Dermis blood vessel endothelial cell (primary cell): ENCODE measurements at regions not wholly inside any gene's neighbourhood (a gene's known extent, or its start where the extent isn't known, plus 50 kb on each side); places are given as distances from the start of the nearest gene placed in this dataset.
A peak's percentile ranks its signal among the peaks of the same experiment; 100 is the strongest.
"Not testable (repeated sequence)": the region's sequence is repeated elsewhere in the genome, so short reads cannot be mapped to it uniquely, and the experiment has no call there.

Experiments used
- DNase-seq: peaks from one replicate; pipeline ENCODE4 v3.0.0; 2010

DNA sequence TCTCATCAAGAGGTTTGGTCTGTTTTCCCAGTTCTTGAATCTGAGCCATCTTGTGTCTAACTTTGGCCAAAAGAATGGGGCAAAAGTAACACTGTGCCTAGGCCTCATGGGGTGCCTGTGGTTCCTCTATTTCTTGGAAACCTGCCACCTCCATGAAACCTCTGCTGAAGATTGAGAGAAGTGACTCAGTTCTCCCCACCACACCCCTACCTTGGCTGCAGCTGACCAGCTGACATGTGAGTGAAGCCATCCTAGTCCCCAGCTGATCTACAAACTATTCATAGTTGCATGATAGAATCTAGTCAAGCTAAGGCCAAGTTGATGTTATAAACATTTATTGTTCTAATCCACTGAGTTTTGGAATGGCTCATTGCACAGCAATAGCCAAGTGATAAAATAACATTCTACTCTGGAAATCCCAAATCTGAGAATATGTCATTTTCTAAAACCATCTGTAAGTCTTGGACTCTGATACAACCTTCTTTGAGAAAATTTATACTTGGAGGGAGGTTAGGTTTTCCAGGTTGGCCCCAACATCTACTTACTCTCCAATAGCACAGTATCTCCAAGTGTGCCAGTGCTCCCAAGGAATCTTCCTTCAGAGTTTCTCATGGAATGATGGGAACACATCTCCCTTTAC lies 107.0 kb upstream of the SMLR1 start:
- DNase-seq, result no peak

DNA sequence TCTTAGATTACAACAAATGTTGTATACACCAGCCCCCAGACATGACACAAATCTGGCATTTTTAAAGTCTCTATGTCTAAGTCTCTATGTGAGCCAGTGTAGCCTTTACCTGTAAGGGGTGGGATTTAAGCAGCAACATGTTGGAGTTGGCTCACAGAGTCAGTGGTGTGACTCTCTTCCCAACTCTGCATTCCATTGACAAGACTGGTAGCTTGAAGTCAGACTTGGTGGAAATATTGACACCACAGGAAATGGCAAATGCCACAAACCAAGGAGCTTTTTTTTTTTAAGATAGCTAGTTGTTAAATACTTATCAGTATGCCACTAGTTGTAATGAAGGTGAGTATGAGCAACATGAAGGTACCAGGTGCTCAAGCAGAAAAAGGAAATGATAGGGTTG lies 103.1 kb upstream of the SMLR1 start:
- DNase-seq, result no peak

DNA sequence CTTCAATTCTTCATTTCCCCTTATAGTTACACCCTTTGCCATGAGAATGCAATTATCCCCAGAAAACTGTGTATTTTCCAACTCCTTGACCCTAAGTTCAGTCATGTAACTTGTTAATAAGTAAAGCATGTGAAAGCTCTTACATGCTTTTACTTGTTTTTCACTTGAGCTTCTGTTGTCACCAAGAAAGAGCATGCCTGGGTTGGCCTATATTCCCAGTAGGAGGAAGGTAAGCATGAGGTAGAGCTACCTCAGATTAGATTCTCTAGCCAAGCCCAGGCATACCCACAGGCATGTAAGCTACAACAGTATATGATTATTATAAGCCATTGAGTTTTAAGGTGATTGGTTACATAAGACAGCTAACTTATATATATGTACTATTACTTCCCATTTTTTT lies 101.7 kb upstream of the SMLR1 start:
- no peak for DNase-seq

DNA sequence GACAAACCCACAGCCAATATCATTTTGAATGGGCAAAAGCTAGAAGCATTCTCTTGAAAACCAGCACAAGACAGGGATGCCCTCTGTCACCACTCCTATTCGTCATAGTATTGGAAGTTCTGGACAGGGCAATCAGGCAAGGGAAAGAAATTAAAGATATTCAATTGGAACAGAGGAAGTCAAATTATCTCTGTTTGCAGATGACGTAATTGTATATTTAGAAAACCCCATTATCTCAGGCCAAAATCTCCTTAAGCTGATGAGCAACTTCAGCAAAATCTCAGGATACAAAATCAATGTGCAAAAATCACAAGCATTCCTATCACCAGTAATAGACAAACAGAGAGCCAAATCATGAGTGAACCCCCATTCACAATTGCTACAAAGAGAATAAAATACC lies 99.1 kb upstream of the SMLR1 start:
- not testable (repeated sequence) for DNase-seq

DNA sequence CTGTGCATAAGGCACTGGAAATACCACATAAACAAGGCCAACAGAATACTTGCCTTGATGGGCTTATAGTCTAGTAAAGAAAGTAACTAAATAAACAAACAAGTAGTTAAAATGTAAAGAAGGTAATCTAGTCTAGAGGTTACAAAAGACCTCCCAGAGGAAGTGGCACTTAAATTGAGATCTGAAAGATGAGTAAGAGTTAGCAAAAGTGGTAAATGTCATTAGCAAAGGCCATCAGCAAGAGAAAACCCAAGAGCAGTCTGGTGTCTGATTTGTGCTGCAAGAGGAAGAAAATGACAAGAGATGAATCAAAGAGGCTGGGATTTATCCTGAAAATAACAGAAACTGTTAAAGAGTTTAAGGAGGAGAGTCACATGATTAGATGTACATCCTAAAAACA lies 96.6 kb upstream of the SMLR1 start:
- DNase-seq, result no peak

DNA sequence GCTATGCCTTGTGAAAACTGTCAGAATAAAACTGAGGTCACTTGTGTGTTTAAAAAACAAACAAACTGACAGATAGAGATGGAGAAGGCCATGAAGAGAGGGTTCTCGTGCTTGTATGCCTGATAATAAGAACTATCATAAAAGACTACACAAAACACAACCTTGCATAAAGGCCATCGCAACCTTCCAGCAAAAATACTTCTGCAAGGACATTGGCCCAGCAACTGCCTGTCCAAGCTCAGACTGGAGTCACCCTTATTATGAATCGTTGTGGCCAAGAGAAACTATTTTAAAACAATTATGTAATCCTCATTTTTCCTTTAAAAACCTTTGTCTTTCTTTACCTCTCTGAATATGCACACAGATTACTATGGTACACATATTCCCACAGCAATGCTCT lies 93.0 kb upstream of the SMLR1 start:
- DNase-seq, result no peak

DNA sequence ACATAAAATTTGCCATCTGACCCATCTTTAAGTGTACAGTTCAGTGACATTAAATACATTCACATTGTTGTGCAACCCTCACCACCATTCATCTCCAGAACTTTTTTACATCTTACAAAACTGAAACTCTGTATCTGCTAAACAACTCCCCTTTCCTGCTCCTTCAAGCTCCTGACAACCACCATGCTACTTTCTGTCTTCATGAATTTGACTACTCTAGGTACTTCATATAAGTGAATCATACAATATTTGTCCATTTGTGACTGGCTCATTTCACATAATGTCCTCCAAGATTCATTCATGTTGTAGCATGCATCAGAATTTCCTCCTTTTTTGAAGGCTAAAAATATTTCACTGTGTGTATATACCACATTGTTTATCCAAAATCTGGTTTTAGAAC lies 86.9 kb upstream of the SMLR1 start:
- no peak for DNase-seq

DNA sequence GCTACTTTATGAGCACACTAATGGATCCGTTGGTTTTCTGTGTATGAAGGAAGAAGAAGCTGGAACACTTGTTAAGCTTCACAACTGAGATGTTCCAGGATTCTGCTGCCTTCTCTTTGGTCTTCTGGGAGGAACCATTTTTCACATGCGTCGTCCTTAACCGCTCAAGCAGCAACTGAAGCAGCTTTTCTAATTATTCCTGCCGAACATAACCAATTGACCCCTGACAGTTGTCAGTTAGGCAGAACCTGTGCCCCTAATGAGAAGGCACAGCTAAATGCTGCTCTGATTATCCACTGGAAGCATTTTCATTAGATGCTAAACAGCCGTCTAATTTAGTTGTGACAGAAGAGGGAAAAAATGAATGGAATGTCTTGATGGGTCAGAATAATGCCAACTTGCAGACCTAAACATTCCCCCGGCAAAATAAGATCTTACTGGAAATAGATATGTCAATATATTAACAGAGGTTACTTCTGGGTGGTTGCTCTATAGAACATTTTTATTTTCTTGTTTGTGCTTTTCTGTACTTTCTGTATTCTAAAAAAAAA lies 85.0 kb upstream of the SMLR1 start:
- no peak for DNase-seq

DNA sequence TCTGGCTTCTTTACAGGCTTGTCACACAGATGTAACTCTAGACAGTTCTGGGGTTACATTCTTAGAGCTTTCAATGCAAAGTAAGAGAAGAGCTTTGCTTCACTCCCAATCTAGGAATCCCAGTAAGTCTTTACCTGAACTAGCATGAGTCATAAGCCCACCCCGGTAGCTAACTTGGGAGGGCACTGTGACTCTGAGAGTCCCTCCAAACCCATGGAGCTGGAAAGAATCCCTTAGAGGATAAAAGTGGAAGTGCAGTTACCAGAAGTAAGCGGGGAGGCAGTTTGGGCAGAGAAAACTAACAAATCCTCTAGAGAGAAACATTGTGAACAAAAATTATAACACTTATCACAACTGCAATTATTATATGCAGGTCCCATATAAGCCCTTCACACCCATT lies 84.0 kb upstream of the SMLR1 start:
- DNase-seq, result no peak

DNA sequence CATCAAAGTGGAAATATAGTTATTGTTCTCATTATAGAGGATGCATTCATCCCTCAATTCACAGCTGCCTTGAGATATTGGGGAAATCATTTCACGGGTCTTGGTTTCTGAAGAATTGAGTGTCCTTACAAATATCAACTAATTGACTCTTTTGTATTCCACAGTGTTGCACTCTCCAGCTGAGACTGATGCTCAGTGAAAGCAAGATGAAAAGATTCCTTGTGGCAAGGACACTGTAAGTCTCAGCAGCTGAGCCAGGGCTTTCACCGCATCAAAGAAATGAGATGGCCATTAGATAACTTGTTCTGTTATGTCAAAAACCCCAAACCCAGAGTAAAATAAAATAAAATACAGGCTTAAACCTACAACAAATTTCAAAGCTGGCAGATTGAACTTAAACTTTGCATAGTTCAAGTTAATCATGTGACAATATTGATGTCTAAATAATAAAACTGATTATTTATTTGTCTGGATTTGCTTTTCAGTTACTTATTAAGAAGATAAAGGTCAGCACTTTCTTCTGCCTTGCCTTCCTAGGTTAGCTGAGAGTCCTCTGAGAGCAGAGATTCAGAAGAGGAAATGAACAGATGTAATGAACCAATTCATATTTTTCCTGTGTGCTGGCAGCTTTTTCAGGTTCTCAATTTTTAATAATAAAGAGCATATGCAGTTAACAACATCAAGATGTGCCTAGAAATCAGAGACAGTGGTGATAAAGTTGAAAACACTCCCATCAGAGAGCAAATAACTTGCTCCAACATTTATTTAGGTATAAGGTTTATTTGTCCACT lies 82.4 kb upstream of the SMLR1 start:
- DNase-seq, result no peak

DNA sequence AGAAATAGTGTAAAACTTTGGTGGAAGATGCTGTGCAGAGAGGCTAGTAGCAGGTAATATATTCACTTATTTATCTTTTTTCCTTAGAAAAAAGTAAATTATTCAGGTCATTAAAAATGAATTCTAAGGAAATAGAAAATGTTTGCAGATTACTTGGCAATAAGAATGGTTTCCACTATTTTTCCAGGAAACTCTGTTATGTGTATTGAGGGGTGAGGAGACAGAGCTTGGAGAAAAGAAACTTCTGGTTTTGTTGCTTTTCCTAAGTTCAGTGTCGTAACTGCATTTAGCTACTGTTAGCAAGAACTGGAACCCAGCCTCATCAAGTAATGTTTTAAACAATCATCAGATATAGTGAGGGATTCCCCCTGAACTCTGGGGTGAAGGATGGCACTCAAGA lies 79.2 kb upstream of the SMLR1 start:
- DNase-seq, result no peak

DNA sequence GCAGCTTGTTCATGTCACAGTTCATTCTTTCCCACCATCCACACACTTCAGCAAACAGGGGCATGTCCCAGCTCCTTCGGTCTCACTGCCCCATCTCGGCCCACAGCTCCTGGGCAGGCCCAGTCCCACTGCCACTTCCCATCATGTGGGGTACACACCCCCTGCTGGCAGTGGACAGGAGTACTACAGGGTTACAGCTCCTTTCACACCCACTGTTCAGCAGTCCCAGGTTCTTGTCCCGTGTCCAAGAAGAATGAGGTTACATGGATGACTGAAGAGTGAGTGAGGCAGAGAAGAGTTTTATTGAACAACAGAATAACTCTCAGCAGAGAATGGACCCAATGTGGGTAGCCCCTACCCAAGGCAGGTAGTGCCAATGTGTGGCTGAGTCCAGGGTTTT lies 77.8 kb upstream of the SMLR1 start:
- DNase-seq, result peak; percentile 3

DNA sequence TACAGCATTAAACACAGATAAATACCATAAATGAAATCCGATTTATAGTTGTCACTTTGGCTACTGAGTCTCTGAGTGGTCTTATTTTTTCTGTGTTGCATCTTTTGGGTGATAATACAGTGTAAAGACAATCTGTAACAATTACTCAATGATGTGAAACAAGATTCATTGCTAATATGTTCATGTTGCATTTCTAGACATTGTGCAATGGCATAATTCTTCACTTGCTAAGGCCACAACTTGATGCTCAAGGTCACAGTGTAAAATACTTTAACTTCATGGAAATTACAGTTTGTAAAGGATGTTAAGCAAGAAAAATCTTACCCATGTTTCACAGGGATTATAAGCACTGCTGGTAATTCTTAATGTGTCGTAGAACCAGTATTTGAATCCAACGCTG lies 74.9 kb upstream of the SMLR1 start:
- no peak for DNase-seq

DNA sequence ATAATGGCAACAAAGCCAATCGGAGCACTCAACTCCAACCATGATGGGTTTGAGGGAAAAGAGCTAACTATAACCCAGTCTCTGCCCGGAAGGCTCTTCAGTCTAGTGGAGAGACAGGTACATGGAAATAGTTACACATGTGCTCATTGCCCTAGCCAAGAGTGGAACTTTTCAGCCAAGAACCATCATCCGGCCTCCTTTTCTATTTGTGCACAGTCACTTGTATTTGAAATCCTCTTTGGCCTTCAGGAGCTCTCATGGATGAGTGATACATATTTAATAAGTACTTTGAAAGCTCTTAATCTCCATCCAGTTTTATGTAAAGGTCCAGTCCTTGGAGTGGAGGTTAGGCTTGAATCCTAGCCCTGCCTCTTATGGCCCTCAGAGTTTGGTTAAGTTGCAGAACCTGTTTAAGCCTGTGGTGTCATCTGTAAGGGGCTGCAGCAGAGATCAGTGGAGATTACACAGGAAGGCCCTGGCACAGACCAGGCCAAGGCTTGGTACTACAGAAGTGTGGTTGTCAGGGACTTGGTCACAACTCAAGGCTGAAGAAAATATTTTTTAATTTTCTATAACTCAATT lies 72.3 kb upstream of the SMLR1 start:
- no peak for DNase-seq

DNA sequence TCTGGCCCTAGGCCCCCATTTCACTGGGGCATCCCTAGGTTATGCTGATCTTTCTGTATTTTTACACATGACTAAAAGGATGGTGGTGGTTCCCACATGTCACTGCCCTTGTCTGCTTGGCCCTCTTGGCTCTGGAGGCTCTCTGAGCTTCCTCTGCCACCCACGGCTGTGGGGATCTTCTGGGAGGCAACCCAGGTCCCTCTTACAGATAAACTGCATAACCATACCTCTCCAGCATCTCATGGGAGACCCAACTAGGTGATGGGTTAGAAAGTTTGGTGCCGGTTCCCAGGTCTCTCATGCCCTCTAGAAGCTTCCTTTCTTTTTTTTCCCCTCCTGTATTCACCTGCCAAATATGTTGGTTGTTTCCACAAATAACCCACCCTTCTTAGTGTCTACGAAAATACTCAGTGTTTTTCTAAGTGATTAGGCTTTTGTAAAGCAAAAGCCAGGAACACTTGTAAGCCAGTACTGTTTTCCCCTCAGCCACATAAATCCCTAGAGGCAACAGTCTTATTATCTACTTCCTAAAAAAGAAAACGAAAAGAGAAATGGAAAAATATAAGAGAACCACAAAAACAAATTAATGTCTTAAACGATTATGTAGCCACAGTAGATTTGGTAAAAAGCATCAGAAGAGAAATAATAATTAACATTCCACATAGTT lies 71.7 kb upstream of the SMLR1 start:
- no peak for DNase-seq

DNA sequence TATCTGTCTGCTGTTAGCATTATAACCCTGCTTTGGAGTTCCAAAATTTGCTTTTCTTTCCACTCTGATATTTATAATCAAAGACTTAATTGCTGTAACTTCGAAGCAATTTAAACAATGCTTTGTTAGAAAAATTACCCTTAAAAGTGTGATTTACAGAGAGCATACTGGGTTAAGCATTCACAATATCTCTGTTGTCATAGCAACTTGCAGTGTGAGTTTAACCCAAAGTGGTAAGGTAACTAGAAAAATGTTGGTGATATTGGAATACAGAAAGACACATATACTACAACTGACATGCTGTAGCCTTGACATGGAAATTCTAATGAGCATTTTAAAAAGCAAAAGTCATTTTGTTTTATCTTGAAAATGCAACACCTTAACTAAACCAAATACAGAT lies 70.4 kb upstream of the SMLR1 start:
- DNase-seq, result no peak

DNA sequence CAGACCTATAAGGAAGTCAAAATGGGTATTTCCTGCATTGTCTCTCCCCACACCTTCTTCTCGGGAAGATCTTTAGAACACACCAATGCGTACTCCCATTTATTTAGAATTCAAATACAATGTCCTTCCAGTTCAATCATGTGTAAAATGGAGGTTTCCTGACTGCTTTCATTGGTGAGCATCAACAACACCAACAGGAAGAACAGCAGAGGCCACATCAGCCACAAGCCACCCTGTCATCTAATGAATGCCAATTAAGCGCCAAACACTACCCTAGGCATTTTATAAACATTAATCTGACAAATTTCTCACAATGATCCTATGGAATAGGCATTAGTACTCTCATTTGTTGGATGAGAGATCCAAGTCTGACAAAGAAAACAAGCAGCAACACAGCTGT lies 68.4 kb upstream of the SMLR1 start:
- no peak for DNase-seq

DNA sequence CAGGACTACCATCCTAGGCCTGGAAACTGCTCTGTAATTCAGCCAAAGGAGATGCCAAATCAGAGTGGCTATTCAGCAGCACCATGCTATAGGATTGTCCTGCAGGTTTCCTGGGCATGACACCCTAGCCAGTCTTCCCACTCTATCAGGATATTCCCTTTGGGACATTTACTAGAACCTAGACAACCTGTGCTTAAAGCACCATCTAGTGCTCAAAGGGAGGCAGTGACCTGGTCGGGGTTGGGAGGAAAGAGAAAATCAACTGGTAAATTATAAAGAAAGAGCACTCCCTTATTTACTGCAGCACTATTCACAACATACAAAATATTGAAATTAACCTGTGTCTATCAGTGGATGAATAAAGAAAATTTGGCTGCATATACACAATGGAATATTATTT lies 67.2 kb upstream of the SMLR1 start:
- DNase-seq, result peak; percentile 63

DNA sequence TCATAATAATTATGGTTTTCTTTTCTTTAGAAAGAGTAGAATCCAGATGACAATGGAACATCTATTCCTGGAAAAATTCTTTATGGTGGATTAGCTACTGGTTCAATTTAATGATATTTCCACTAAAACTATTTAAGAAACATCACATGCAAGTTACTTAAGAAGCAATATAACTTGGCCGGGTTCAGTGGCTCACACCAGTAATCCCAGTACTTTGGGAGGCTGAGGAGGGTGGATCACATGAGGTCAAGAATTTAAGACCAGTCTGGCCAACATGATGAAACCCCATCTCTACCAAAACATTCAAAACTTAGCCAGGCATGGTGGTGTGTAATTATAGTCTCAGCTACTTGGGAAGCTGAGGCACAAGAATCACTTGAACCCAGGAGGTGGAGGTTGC lies 65.9 kb upstream of the SMLR1 start:
- DNase-seq, result no peak

DNA sequence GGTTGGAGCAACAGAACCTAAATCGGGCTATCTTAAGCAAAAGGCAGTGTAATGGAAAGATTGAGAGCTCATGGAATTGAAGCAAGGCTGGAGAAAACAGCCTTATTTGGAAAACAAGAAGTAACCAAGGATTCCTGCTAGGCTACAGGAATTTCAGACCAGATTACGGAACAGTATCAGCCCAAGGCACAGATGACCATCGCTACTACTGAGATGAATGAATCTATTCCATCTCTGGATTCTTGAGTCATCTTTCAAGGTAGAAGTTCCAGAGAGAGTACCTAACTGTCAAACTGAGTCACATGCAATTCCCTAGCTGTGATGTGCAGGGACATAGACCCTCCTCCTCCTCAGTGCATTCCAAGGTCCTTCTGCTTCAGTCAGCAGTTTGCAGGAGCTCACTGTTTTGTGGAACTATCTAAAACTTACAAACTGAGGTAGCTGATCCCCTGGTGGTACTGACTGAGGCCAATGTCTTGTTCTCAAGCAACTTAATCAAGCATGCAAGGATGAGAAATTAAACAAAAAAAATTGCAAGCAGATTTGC lies 62.0 kb upstream of the SMLR1 start:
- no peak for DNase-seq

DNA sequence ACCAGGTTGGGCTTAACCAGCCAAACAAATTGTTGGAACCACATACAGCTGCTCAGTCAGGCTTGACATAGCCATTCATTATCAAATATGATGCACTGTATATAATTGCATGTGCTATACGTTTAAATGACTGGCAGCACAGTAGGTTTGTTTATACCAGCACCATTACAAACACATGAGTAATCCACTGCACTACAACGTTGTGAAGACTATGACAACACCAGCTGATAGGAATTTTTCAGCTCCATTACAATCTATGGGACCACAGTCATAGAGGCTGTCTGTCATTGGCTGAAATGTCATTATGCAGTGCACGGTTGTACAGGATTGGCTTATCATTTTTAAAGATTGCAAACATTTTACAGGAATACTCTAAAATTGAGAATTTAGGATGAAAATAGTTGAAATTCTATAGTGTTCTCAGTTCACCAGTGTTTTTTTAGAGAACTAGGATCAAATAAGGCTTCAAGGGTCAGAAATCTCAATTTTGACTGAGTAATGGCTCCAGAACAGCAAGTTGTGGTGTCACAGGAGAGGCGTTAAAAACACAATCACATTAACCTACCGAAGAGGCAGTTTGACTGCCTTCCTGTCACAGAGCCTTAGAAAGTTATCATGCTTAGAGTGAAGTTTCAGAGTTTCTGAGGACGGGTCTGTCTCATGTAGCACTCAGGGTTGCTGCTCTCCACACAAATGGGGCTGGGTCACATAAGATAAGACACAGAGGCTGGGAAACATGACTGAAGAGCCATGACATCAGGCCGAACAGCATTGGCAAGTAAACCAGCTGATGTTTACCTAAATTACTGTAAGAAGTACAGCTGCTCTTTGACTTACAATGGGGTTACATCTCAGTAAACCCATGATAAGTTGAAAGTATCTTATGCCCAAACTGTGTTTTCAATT lies 60.7 kb upstream of the SMLR1 start:
- no peak for DNase-seq

DNA sequence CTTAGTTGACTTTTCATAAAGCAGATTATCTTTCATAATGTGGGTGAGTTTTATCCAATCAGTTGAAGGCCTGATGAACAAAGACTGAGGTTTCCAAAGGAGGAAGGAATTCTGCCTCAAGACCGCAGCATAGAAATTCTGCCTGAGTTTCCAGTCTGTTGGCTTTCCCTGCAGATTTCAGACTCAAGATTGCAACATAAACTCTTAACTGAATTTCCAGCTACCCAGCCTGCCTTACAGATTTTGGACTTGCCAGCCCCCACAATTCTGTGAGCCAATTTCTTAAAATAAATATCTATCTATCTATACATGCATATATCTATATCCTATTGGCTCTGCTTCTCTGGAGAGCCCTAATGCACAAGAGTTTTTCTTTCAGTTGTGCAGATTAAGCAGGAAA lies 57.3 kb upstream of the SMLR1 start:
- no peak for DNase-seq
